ENCODE measurements at regions not wholly inside any gene's neighbourhood (a gene's known extent, or its start where the extent isn't known, plus 50 kb on each side); places are given as distances from the start of the nearest gene placed in this dataset.

DNA sequence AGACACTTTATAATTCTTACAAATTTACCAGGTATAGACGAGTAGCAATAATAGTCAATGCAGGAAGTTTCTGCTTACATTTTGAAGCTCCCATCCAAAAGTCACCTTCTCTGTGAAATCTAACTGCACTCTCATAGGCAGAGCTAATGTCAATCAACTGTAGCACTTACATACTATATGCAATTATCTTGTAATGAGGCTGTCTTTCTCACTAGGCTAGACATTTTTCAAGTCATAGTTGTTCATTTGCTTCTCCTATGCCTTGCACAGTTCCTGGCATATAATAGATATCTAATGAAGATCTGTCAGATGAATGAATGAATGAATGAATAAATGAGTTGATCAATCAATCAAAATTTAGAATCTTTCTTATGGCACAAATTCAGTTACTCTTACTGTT, 273.0 kb upstream of the DAB1 start:
- DNase-seq (ENCODE audit: low spot score in 2 of 2) = no peak
- Mint-ChIP-seq H3K9me3 (peaks cover 18 to 21% of the 10 kb centered on the region in 2 donors), H3K27ac (no peak overlapping the region), H3K36me3 (peaks cover 0 to 12% of the 10 kb centered on the region in 2 donors)
- ATAC-seq = no peak

DNA sequence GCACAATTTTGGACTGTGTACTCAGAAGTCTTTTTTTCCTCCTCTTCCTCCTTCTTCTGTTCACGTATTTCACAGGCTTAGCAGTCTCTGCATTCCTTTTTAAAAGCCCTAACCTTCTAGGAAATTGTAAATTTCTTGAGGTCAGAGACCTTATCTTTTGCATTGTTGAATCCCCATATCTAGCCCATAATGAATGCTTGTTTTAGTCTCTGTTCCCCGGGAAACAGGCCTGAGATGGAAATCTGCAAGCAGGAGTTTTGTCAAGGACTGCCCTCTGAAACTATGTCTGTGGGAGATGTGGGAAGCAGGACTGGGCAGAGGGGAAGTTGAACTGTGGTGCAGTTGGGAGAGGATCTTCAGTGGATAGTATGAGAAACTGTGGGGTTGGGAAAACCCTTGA, 272.2 kb upstream of the DAB1 start:
- Mint-ChIP-seq H3K36me3 (peaks cover 0 to 12% of the 10 kb centered on the region in 2 donors), H3K9me3 (peaks cover 18 to 21% of the 10 kb centered on the region in 2 donors), H3K27ac (no peak overlapping the region)
- DNase-seq (ENCODE audit: low spot score in 2 of 2) = no peak
- no peak for ATAC-seq

DNA sequence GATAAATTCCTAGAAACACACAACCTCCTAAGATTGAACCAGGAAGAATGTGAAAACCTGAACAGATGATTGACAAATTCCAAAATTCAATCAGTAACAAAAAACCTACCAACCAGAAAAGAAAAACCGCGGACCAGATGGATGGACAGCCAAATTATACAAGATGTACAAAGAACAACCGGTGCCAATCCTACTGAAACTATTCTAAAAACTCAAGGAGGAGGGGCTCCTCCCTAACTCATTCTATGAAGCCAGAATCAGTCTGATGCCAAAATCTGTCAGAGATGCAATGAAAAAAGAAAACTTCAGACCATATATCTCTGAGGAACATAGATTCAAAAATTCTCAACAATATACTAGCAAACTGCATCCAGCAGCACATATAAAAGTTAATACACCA, 262.4 kb upstream of the DAB1 start:
- H3K9me3 Mint-ChIP-seq = peaks cover 31 to 38% of the 10 kb centered on the region in 2 donors
- no peaks in the 10 kb centered on the region for H3K36me3 Mint-ChIP-seq
- DNase-seq (ENCODE audit: low spot score in 2 of 2) = no peak
- H3K27ac Mint-ChIP-seq = no peak overlapping the region
- no peak for ATAC-seq

DNA sequence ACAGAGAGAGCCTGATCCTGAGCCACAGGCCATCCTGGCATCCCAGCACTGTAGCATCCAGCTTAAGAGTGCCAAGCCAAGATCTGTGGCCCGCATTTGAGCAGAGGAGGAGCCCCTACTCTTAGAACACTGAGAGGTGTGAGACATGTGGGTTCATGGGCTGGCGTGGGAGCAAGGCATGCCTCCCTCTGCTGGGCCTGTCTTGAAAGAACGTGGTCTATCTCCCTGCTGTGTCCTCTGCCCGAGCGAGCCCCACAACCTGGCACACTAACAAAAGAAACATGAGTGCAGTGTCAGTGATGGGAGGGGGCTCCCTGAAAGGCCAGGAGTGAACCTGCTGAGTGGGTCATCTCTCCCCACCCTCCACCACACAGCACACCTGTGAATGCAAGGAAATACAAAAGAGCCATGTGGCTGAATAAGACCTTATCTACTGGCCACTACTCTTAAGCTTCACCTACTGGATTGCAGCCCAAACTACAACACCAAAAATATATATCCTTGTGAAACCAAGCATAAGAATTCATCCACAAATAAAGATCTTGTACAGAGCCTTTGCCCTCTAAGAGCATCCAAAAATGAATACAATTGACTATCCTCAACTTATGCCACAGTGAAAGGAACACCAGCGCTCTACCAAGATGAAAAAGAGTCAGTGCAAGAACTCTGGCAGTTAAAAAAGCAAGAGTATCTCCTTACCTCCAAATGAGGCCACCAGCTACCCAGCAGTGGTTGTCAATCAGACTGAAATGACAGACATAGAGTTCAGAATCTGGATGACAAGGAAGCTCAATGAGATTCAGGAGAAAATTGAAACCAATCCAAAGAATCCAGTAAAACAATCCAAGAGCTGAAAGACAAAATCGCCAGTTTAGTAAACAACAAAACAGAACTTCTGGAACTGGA, 259.4 kb upstream of the DAB1 start:
- DNase-seq (ENCODE audit: low spot score in 2 of 2) (no peak), ATAC-seq (no peak)
- H3K9me3 Mint-ChIP-seq = peaks cover 25 to 29% of the 10 kb centered on the region in 2 donors
- H3K36me3 Mint-ChIP-seq = no peaks in the 10 kb centered on the region
- H3K27ac Mint-ChIP-seq = no peak overlapping the region

DNA sequence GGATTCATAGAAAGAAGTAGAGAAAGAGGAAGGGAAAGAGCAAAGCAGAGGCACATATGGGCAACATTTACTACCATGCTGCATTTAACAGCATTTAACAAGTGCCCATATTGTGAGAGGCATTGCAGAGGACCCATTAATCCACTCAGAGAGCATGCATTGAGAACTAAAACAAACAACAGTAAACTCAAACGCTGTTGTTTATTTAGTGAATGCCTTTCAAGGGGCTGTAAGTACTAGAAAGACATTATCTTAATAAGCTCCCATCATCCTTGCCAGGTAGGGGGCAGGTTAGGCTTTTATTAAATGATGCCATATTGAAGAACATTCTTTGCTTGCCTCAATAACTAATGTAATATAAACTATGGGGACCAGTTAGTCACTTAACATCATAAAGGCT, 254.3 kb upstream of the DAB1 start:
- ATAC-seq = no peak
- Mint-ChIP-seq H3K9me3 (peaks cover 6 to 11% of the 10 kb centered on the region in 2 donors), H3K27ac (no peak overlapping the region), H3K36me3 (no peaks in the 10 kb centered on the region)
- DNase-seq (ENCODE audit: low spot score in 2 of 2) = no peak

DNA sequence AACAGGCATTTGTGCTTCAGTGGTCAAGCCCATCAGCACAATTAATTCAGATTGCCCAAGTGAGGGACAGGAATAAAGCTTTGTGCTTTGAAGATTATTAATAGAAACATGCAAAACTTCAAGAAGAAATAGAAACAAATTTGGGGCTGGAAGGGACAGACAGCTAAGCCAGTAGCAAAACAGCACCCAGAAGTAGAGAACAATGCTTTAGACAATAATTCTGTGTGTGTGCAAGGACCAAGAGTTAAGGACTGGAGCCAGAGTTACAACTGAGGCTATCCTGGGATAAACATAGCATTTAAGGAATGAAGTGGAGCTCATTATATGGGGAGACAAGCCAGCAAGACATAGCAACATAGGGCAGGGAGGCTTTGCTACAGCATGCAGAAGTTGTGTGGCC, 251.9 kb upstream of the DAB1 start:
- no peak for ATAC-seq

DNA sequence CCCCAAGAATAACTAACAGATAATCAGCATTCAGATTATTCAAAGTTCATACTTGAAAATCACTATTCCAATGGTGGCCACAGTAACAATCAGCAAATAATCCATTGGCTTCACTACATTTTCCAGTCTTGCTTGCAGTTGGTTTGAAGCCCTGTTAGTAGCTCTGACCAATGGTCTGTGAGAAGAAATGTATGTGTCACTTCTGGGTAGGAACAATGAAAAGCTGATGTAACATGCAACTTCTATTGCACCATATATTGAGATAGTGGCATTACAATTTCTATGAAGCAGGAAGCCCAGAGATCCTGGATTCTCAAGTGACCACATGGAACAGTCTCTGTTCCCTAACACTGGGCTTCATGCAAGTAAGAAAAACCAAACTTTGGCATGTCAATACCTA, 250.9 kb upstream of the DAB1 start:
- Mint-ChIP-seq H3K9me3 (peaks cover 0 to 11% of the 10 kb centered on the region in 2 donors), H3K36me3 (no peaks in the 10 kb centered on the region), H3K27ac (peak overlapping the region in 1 of 2 donors; percentile 53)
- DNase-seq (ENCODE audit: low spot score in 2 of 2) (no peak), ATAC-seq (no peak)

More for the DNA sequence above, 251.9 kb upstream of the DAB1 start:
- peaks cover 0 to 11% of the 10 kb centered on the region in 2 donors for H3K9me3 Mint-ChIP-seq
- no peak for DNase-seq (ENCODE audit: low spot score in 2 of 2)
- no peak overlapping the region for H3K27ac Mint-ChIP-seq
- H3K36me3 Mint-ChIP-seq = no peaks in the 10 kb centered on the region

DNA sequence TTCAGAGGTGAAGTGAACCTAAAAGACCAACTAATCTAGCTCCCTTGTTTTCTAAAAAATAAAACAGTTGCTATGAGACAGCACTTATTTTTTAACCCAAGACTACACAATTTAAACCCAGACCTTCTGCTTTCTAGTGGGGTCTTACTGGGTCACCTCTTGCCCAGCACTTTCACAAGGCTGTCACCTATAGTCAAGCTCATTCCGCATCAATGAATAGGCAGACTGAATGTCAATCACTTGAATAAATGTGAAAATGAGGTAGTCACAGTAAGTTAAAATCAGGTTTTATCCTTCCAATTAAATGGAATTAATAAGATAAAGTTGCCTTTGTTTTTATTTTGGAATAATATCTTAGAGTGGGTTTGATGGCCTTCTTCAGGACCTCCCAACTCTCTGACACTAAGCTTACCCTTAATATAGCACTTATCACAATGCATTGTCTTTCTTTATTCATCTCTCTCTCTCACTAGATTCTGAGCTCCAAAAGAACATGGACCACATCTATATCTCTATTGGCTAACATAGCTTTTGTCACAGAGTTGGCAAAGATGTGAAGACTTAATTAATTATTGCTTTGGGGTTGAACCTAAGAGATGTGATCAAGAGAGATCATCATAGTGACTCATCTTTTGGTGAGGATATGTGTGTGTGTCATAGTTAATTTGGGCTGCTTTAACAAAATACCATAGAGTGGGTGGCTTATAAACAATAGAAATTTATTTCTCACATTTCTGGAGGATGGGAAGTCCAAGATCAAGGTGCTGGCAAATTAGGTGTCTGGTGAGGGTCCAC, 248.7 kb upstream of the DAB1 start:
- DNase-seq (ENCODE audit: low spot score in 2 of 2) (no peak), ATAC-seq (no peak)
- Mint-ChIP-seq H3K27ac (no peak overlapping the region), H3K9me3 (peaks cover 0 to 8% of the 10 kb centered on the region in 2 donors), H3K36me3 (no peaks in the 10 kb centered on the region)

DNA sequence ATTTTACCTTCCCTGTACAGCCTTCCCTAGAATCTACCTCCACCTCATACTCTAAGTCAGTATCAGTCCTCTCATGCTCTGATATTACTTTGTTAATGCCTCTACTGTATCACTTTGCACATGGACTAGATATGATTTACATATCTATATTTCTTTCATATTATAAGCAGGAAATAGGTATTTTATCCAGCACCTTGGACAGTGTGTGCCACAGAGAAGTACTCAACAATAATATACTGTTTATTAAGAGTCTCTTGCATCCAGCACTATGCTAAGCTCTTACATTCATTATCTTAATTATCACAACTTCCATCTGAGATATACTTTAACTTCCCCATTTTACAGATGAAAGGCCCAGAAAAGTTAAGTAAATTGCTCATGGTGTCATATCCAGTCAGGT, 247.9 kb upstream of the DAB1 start:
- DNase-seq (ENCODE audit: low spot score in 2 of 2) (no peak), ATAC-seq (no peak)
- peaks cover 0 to 3% of the 10 kb centered on the region in 2 donors for H3K9me3 Mint-ChIP-seq
- no peak overlapping the region for H3K27ac Mint-ChIP-seq
- no peaks in the 10 kb centered on the region for H3K36me3 Mint-ChIP-seq

DNA sequence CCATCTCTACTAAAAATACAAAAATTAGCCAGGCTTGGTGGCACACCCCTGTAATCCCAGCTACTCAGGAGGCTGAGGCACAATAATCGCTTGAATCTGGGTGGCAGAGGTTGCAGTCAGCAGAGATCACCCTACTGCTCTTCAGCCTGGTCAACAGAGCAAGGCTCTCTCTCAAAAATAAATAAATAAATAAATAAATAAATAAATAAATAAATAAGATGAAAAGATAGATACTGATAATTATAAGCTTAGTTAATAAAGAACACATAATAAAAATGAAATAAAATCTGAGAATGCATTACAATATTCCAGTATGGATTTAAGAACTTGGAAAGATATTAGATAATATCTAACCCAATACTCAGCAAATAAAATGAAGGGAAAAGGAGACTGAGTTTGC, 235.9 kb upstream of the DAB1 start:
- H3K27ac Mint-ChIP-seq = no peak overlapping the region
- DNase-seq (ENCODE audit: low spot score in 2 of 2) (no peak), ATAC-seq (no peak)
- no peaks in the 10 kb centered on the region for H3K9me3 Mint-ChIP-seq
- no peaks in the 10 kb centered on the region for H3K36me3 Mint-ChIP-seq

DNA sequence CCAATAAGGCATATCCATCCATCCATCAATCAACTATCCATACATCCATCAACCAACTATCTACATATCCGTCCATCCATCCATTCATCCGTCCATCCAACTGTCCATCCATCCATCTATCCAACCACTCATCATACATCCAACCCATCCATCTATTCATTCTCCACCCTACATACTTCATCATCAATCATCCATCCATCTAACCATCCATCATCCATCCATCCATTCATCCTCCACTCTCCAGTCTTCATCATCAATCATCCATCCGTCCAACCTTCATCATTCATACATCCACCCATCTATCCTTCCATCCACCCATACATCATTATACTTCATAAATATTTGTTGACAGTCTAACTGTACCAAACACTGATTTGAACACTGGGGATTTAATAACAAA, 231.3 kb upstream of the DAB1 start:
- no peaks in the 10 kb centered on the region for H3K9me3 Mint-ChIP-seq
- DNase-seq (ENCODE audit: low spot score in 2 of 2) = no peak
- H3K27ac Mint-ChIP-seq = no peak overlapping the region
- H3K36me3 Mint-ChIP-seq = no peaks in the 10 kb centered on the region
- no peak for ATAC-seq

DNA sequence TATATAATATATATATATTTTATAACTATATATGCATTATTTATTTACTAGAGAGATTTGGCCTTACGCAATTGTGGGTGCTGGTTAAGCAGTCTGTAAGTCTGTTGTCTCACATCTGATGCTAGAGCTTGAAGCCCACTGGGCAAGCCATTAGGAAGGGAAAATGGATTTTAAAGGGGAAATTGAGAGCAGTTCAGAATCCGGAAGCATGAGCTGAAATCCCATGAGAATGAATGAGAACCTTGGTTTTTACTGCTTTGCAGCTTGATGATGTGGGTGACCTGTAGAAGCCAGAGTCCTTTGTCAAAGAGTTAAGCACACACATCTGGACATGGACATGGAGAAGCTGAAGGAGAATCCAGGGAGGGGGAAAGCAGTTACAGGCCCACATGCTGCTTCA, 220.8 kb upstream of the DAB1 start:
- DNase-seq (ENCODE audit: low spot score in 2 of 2) (no peak), ATAC-seq (no peak)
- no peaks in the 10 kb centered on the region for H3K36me3 Mint-ChIP-seq

DNA sequence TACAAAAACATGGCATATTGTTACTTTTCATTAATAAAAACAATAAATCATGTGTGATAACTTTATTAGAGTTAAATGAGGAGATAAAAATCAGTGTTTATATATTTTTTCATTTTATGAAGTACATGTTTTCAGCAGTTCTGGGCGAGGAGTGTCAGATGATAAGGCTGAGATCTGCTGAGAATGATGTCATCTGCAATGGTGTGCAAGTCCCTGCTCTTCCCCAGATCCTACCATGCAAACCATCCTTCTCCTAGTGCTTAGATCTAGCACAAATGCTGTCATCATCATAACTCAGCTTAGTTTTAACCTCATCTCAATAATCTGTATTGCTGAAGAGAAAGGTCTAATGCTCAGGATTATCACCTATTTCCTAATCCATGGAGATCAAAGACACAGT, 214.4 kb upstream of the DAB1 start:
- Mint-ChIP-seq H3K27ac (no peak overlapping the region), H3K36me3 (no peaks in the 10 kb centered on the region), H3K9me3 (peaks cover 0 to 3% of the 10 kb centered on the region in 2 donors)
- ATAC-seq = no peak
- no peak for DNase-seq (ENCODE audit: low spot score in 2 of 2)

More for the DNA sequence above, 220.8 kb upstream of the DAB1 start:
- Mint-ChIP-seq H3K27ac (no peak overlapping the region), H3K9me3 (no peaks in the 10 kb centered on the region)

DNA sequence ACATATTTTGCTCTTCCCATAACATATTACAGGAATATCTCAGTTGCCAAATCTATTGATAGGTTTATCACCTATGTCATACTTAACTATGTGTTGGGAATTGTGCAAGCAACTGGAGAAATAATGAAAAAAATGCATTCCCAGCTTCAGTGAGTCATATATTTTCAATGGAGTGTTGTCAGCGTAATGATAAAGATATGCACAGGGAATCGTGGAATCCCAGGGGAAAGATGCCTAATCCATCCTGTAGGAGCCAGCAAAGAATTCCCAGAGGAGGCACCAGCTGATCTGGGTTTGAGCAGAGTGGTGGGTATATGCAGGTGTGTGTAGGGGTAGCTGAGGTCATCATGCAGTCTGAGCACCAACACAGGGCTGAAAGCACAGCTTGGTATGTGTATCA, 213.3 kb upstream of the DAB1 start:
- DNase-seq (ENCODE audit: low spot score in 2 of 2) (no peak), ATAC-seq (no peak)
- H3K9me3 Mint-ChIP-seq = peaks cover 0 to 3% of the 10 kb centered on the region in 2 donors
- no peaks in the 10 kb centered on the region for H3K36me3 Mint-ChIP-seq
- H3K27ac Mint-ChIP-seq = no peak overlapping the region

DNA sequence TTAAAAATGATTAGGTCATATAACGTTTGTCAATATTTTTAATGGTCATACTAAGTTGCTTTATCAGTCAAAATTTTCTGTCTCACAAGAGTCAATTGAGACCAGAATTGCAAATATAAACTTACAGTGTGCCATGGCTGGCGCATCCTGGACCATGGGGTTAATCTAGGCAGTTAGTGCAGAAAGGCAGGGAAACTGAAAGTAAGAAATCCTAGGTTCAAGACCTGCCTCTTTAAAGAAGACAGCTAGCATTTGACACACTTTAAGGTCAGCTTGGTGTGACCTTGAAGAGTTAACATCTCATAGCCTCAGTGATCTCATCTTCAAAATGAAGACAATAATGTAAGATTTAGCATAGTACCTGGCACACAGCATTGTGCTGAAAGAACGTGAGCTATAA, 210.0 kb upstream of the DAB1 start:
- Mint-ChIP-seq H3K27ac (no peak overlapping the region), H3K36me3 (no peaks in the 10 kb centered on the region), H3K9me3 (peaks cover 0 to 3% of the 10 kb centered on the region in 2 donors)
- DNase-seq (ENCODE audit: low spot score in 2 of 2) = no peak
- ATAC-seq = no peak

DNA sequence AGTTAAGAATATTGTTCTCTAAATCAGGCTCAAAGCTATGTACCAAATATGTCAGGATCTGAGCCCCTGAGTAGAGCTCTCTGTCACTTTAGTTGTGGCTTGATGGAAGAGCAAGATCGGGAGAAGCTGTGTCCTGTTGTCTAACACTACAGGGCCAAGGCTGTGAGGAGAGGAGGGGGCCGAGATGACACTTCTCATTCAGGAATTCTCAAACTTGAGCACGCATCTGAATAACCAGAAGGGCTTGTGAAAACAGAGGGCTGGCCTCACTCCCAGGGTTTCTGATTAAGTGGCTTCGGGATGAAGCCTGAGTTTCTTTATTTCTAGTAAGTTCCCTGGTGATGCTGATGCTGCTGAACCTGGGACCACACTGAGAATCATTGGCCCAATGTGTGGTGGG, 209.2 kb upstream of the DAB1 start:
- DNase-seq (ENCODE audit: low spot score in 2 of 2) (no peak), ATAC-seq (no peak)
- H3K27ac Mint-ChIP-seq = no peak overlapping the region
- no peaks in the 10 kb centered on the region for H3K9me3 Mint-ChIP-seq
- no peaks in the 10 kb centered on the region for H3K36me3 Mint-ChIP-seq

DNA sequence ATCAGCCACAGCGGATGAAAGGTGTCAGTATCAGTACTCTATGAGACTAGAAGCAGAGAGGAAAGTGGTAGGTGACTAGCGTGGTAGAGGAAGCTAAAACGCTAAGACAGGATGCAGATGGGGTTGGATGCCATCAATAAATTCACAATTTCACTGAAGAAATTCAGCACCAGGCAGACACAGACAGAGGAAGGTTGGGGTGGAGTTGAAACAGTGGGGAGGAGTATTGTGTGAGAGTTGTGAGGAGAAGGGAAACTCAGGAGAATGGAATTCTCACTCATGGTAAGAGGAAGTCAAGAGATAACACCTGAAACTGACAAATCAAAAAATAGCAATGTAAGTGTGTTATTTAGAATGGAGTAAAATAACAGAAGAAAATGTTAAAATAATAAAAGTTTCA, 208.5 kb upstream of the DAB1 start:
- H3K27ac Mint-ChIP-seq = no peak overlapping the region
- no peaks in the 10 kb centered on the region for H3K9me3 Mint-ChIP-seq
- ATAC-seq = no peak
- no peak for DNase-seq (ENCODE audit: low spot score in 2 of 2)
- no peaks in the 10 kb centered on the region for H3K36me3 Mint-ChIP-seq

All from activated naive CD4-positive, alpha-beta T cell treated with anti-CD3 and anti-CD28 coated beads, Interleukin-2, amount 50 U/mL, for 72 hours (primary cell).